ENCODE measurements at regions not wholly inside any gene's neighbourhood (a gene's known extent, or its start where the extent isn't known, plus 50 kb on each side); places are given as distances from the start of the nearest gene placed in this dataset.

DNA sequence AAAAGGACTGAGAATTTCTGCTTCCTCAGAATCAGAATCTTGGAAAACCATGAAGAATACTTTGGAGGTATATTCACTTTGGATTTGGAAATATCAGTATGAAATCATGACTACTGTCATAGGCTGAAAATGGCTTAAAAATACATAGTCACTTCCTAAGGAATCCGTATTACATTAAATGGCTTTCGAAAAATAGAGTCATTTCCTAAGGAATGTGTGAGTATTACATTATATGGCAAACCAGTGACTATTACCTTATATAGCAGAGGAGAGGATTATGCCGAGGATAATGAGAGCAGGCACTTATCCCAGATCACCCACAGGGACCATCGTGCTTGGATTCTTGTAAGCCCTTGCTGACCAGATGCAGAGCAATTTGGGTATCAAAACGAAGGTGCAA is 1471.8 kb downstream of the EFNB2 start:
- DNase-seq (ENCODE audit: low spot score) (no peak), ATAC-seq (ENCODE audit: low FRiP score) (no peak)
- TF ChIP-seq, protein P1, sequence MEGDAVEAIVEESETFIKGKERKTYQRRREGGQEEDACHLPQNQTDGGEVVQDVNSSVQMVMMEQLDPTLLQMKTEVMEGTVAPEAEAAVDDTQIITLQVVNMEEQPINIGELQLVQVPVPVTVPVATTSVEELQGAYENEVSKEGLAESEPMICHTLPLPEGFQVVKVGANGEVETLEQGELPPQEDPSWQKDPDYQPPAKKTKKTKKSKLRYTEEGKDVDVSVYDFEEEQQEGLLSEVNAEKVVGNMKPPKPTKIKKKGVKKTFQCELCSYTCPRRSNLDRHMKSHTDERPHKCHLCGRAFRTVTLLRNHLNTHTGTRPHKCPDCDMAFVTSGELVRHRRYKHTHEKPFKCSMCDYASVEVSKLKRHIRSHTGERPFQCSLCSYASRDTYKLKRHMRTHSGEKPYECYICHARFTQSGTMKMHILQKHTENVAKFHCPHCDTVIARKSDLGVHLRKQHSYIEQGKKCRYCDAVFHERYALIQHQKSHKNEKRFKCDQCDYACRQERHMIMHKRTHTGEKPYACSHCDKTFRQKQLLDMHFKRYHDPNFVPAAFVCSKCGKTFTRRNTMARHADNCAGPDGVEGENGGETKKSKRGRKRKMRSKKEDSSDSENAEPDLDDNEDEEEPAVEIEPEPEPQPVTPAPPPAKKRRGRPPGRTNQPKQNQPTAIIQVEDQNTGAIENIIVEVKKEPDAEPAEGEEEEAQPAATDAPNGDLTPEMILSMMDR (IDR thresholded peaks at IDR 0.05) = no peak

DNA sequence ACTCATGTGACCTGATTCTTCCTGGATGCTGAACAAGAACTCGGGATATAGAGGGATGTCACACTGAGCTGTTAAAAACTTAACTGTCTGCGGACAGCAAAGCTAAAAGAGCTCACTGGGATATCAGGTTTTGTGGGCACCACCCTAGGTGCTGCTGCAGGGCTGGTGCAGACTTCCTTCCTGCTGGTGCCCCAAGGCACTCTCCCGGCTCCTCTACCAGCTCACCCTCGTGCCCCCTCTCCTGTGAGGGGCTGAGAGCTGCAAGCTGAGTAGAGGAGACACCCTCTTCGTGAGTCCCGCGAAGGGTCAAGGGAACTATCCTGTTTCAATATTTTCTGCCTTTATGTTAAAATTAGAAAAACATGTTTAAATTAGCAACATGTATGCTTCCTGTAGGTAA is 1475.7 kb downstream of the EFNB2 start:
- ATAC-seq (ENCODE audit: low FRiP score) (no peak), DNase-seq (ENCODE audit: low spot score) (no peak)
- TF ChIP-seq, protein P1 (IDR thresholded peaks at IDR 0.05) = no peak

DNA sequence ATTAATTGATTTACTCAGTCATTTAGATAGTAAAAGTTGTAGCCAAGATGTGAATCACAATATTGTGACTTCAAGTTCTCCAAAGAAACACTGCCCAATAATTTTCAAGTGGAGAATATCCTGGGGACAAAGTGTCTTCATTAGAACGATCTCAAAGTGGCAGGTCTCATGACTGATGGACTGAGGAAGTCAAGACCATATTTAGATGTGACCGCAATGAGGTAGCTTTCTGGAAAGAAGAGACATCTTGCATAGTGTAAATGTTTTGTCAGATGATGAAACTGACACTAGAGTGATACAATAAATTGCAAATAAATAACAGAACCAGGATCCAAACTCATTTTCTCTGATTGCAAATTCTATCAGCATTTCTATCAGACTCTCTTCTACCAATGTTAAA is 1476.9 kb downstream of the EFNB2 start:
- TF ChIP-seq, protein P1 (IDR thresholded peaks at IDR 0.05) = no peak
- DNase-seq (ENCODE audit: low spot score) = no peak
- no peak for ATAC-seq (ENCODE audit: low FRiP score)

DNA sequence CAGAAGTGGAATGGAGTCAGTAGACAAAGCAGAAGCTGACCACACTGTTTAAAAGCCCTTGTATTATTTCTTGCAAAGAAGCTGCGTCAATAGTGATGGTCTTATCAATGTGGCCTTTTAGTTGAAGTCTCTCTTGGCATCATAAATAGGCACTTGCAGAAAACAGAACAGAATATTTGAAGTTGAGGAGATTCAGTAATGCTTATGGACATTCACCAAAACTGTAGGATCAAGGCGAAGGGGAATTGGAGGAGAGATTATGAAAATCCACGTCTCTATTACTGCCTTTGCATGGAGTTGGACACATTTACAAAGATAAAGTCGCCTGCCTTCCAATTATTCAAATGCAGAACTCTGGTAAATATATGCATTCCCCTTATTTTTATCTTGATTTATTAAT is 1482.8 kb downstream of the EFNB2 start:
- DNase-seq (ENCODE audit: low spot score) = no peak
- no peak for ATAC-seq (ENCODE audit: low FRiP score)
- TF ChIP-seq, protein P1 (IDR thresholded peaks at IDR 0.05) = no peak

DNA sequence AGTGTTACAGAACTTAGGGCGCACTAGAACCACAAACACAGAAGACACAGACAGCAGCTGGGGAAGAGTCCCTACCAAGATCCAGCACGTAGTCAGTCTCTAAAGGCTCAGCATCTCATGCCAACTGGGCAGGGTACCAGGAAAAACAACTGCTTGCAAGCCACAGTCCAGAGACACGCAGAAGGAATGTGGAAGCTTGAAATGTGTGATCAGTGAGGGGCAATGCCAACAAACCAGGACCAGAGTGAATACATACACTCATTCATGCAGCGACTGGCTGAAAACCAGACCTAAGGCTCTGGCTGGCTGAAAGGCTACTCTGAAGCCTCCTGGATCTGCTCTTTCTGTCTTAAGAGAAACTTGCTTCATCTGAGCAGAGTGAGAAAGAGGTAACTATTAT is 1484.8 kb downstream of the EFNB2 start:
- TF ChIP-seq, protein P1 (IDR thresholded peaks at IDR 0.05) = no peak
- DNase-seq (ENCODE audit: low spot score) = no peak
- ATAC-seq (ENCODE audit: low FRiP score) = no peak

DNA sequence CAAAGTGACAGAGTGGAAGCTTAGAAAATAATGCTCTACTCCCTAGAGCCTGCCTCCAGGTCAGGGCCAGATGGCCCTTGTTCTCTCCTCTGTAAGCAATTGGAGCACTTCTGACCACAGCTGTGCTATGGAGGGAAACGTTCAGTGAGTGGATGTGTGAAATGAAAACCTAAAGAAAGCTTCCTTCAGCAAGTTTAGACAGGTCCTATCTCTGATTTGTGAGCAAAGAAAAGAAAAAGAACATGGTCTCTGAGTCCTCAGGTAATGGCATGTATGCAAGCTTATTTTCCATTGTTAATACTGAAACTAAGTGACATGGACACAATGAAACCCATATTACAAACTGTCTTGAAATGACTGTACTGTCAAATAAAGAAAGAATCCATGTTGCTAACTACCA is 1486.8 kb downstream of the EFNB2 start:
- ATAC-seq (ENCODE audit: low FRiP score) = no peak

DNA sequence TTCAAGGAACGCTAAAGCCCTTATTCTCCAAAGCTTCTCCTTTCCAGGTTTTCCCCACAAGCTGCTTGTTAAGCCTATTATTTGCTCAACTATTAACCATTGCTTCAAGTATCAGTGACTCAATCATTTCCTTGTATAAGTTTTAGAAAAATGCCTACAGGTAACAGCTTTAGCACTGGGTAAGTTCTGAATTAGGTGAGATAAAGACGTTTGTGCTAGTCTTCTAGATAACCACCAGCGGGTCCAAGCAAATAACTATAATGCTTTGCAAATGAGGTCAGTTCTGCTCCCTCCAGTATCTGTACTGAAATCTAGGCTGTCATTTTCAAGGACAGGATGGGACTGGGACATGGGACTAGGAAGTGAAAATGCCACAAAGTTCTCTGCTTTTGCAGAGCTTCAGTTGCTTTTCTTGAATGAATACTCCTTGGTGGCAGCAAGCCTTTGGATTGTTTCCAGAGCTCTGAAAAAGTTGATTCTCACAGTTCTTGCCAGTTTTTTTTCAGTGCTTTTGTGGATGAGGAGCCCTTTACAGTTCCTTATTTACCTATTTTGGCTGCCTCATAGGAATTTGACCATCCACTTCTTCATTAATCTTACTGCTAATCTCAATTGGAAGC is 1487.7 kb downstream of the EFNB2 start:
- TF ChIP-seq, protein P1 (IDR thresholded peaks at IDR 0.05) = no peak
- no peak for DNase-seq (ENCODE audit: low spot score)
- no peak for ATAC-seq (ENCODE audit: low FRiP score)

More for the DNA sequence above, 1486.8 kb downstream of the EFNB2 start:
- DNase-seq (ENCODE audit: low spot score) = no peak
- TF ChIP-seq, protein P1 (IDR thresholded peaks at IDR 0.05) = no peak

All from omental fat pad (tissue), 3 donors.